SK-N-SH treated with all-trans-retinoic acid at 6 μM for 48 hours (cell line): ENCODE measurements at regions not wholly inside any gene's neighbourhood (a gene's known extent, or its start where the extent isn't known, plus 50 kb on each side); places are given as distances from the start of the nearest gene placed in this dataset.

ENCODE experiments used
- ARNTL ChIP-seq: fragments of 450-650 bp; formaldehyde crosslinking; IDR thresholded peaks from 2 replicates; pipeline ENCODE4 v1.5.0; 2020; ENCODE audit warnings: low read depth, mild to moderate bottlenecking, moderate library complexity, borderline replicate concordance
- BACH2 ChIP-seq: fragments of 250-450 bp; sonication (Bioruptor Pico); IDR thresholded peaks from 2 replicates; pipeline ENCODE4 v1.9.0; 2021; ENCODE audit warnings: mild to moderate bottlenecking, borderline replicate concordance
- CREB5 ChIP-seq: fragments of 250-450 bp; sonication (Bioruptor Pico); IDR thresholded peaks from 2 replicates; pipeline ENCODE4 v1.5.1; 2020; ENCODE audit warnings: low read depth, mild to moderate bottlenecking, moderate library complexity
- CSRNP3 ChIP-seq: fragments of 250-450 bp; sonication (Bioruptor Pico); IDR thresholded peaks from 2 replicates; pipeline ENCODE4 v1.5.1; 2021; ENCODE audit warnings: mild to moderate bottlenecking, moderate library complexity
- PATZ1 ChIP-seq: fragments of 250-450 bp; sonication (Bioruptor Pico); IDR thresholded peaks from 2 replicates; pipeline ENCODE4 v1.8.0; 2020; ENCODE audit warnings: mild to moderate bottlenecking, moderate library complexity, borderline replicate concordance
- PPARA ChIP-seq: fragments of 250-450 bp; sonication (Bioruptor Pico); IDR thresholded peaks from 2 replicates; pipeline ENCODE4 v1.5.0; 2020; ENCODE audit warnings: mild to moderate bottlenecking, borderline replicate concordance
- RARB ChIP-seq: fragments of 250-450 bp; sonication (Bioruptor Pico); IDR thresholded peaks from 2 replicates; pipeline ENCODE4 v1.8.0; 2021; ENCODE audit warnings: mild to moderate bottlenecking, moderate library complexity
- ZFP3 ChIP-seq: fragments of 250-450 bp; sonication (Bioruptor Pico); IDR thresholded peaks from 2 replicates; pipeline ENCODE4 v1.5.0; 2020; ENCODE audit warnings: mild to moderate bottlenecking, moderate library complexity
- ZFP30 ChIP-seq: fragments of 450-650 bp; formaldehyde crosslinking; IDR thresholded peaks from 2 replicates; pipeline ENCODE4 v1.5.0; 2022; ENCODE audit warnings: mild to moderate bottlenecking, moderate library complexity

GRCh38 chr16:55954906-55955305, 79.7 kb upstream of the CES5A start:
- TF ChIP-seq PPARA (CRISPR knock-in tag) (no peak), CREB5 (no peak), ZFP30 (CRISPR knock-in tag) (no peak), PATZ1 (CRISPR knock-in tag) (no peak), BACH2 (CRISPR knock-in tag) (no peak), ZFP3 (CRISPR knock-in tag) (no peak), CSRNP3 (CRISPR knock-in tag) (no peak), RARB (no peak), ARNTL (CRISPR knock-in tag) (no peak)
